CD14-positive monocyte (primary cell): ENCODE measurements at regions not wholly inside any gene's neighbourhood (a gene's known extent, or its start where the extent isn't known, plus 50 kb on each side); places are given as distances from the start of the nearest gene placed in this dataset.
"Not testable (repeated sequence)": the region's sequence is repeated elsewhere in the genome, so short reads cannot be mapped to it uniquely, and the experiment has no call there.

Experiments used
- DNase-seq, 3 donors: peaks; one replicate each; pipeline ENCODE4 v3.0.0-alpha.2; 2011 to 2022
- H2AFZ ChIP-seq: 2 replicates; pipeline ENCODE4 v1.6.0; 2012; ENCODE audit warnings: mild to moderate bottlenecking, low read depth, low read length, inconsistent platforms; ENCODE audit not compliant: insufficient read depth, poor library complexity, severe bottlenecking
- H3K27ac ChIP-seq, 2 donors: 1 replicate in 1 of 2; 2 replicates in 1 of 2; pipeline ENCODE4 v1.5.1; 2012 to 2013; ENCODE audit warnings: low read length in 2 of 2, control low read depth in 1 of 2, inconsistent platforms in 1 of 2, low read depth in 1 of 2, mild to moderate bottlenecking in 1 of 2
- H3K27me3 ChIP-seq, 2 donors: one replicate each; pipeline versions ENCODE4 v1.6.0 to v1.6.1; 2011 to 2013; ENCODE audit warnings: low read length in 2 of 2; ENCODE audit not compliant: control insufficient read depth in 2 of 2, insufficient read depth in 2 of 2
- H3K36me3 ChIP-seq, 2 donors: replicated peaks in 1 of 2; 1 replicate in 1 of 2; 2 replicates in 1 of 2; pipeline versions ENCODE4 v1.5.1 to v1.6.1; 2012 to 2013; ENCODE audit warnings: low read length in 2 of 2, control low read depth in 1 of 2, inconsistent platforms in 1 of 2, mild to moderate bottlenecking in 1 of 2; ENCODE audit not compliant: insufficient read depth in 2 of 2, control insufficient read depth in 1 of 2
- H3K4me1 ChIP-seq, 2 donors: 1 replicate in 1 of 2; 2 replicates in 1 of 2; pipeline versions ENCODE4 v1.5.1 to v1.6.1; 2012 to 2013; ENCODE audit warnings: low read length in 2 of 2, control low read depth in 1 of 2, inconsistent platforms in 1 of 2, mild to moderate bottlenecking in 1 of 2, moderate library complexity in 1 of 2; ENCODE audit not compliant: insufficient read depth in 2 of 2, control insufficient read depth in 1 of 2
- H3K4me2 ChIP-seq: replicated peaks from 2 replicates; pipeline ENCODE3; 2012; ENCODE audit warnings: low read length, moderate library complexity, mild to moderate bottlenecking; ENCODE audit not compliant: poor library complexity, severe bottlenecking; ENCODE audit errors: extremely low read depth
- H3K4me3 ChIP-seq, 3 experiments: fragments of 200-600 bp in 1 of 3; sonication (generic) in 1 of 3; replicated peaks in 1 of 3; 1 replicate in 2 of 3; 2 replicates in 1 of 3; pipeline ENCODE4 v1.5.1; 2011 to 2013; ENCODE audit warnings: low read length in 3 of 3, mild to moderate bottlenecking in 3 of 3, control low read depth in 2 of 3, low read depth in 2 of 3, inconsistent platforms in 1 of 3, moderate library complexity in 1 of 3
- H3K79me2 ChIP-seq: 2 replicates; pipeline ENCODE4 v1.6.0; 2012; ENCODE audit warnings: mild to moderate bottlenecking, control low read depth, inconsistent platforms, low read length, moderate library complexity; ENCODE audit not compliant: insufficient read depth
- H3K9ac ChIP-seq: 2 replicates; pipeline ENCODE4 v1.6.0; 2017; ENCODE audit warnings: low read length, mild to moderate bottlenecking; ENCODE audit not compliant: insufficient read depth, poor library complexity, severe bottlenecking
- H3K9me3 ChIP-seq, 2 donors: replicated peaks in 1 of 2; 1 replicate in 1 of 2; 2 replicates in 1 of 2; pipeline versions ENCODE4 v1.5.1 to v1.6.1; 2012 to 2013; ENCODE audit warnings: low read length in 2 of 2, control low read depth in 1 of 2; ENCODE audit not compliant: control insufficient read depth in 1 of 2, insufficient read depth in 1 of 2
- H4K20me1 ChIP-seq: 2 replicates; pipeline ENCODE4 v1.6.0; 2012; ENCODE audit warnings: mild to moderate bottlenecking, low read length, control low read depth, moderate library complexity; ENCODE audit not compliant: insufficient read depth
- H3K27ac Mint-ChIP-seq, 7 donors: one replicate each; pipeline ENCODE4 v1.8.0; 2020; ENCODE audit warnings: mild to moderate bottlenecking in 7 of 7, mixed read lengths in 7 of 7, moderate library complexity in 6 of 7, inconsistent platforms in 2 of 7
- H3K27me3 Mint-ChIP-seq, 3 donors: one replicate each; pipeline ENCODE4 v1.8.0; 2021 to 2022; ENCODE audit warnings: low read depth in 3 of 3, mild to moderate bottlenecking in 3 of 3, mixed read lengths in 3 of 3, moderate library complexity in 3 of 3, inconsistent platforms in 1 of 3
- H3K36me3 Mint-ChIP-seq, 2 donors: one replicate each; pipeline ENCODE4 v1.8.0; 2020; ENCODE audit warnings: mixed read lengths in 2 of 2, inconsistent platforms in 1 of 2, mild to moderate bottlenecking in 1 of 2
- H3K4me1 Mint-ChIP-seq: one replicate; pipeline ENCODE4 v1.8.0; 2020; ENCODE audit warnings: mild to moderate bottlenecking, mixed read lengths
- H3K4me3 Mint-ChIP-seq, 2 donors: one replicate each; pipeline ENCODE4 v1.8.0; 2020; ENCODE audit warnings: mild to moderate bottlenecking in 2 of 2, mixed read lengths in 2 of 2, moderate library complexity in 1 of 2
- H3K9me3 Mint-ChIP-seq, 7 donors: one replicate each; pipeline ENCODE4 v1.8.0; 2020 to 2022; ENCODE audit warnings: mixed read lengths in 7 of 7, mild to moderate bottlenecking in 6 of 7, moderate library complexity in 6 of 7, inconsistent platforms in 2 of 7
- CTCF ChIP-seq: fragments of 200-600 bp; IDR thresholded peaks from one replicate; pipeline ENCODE4 v1.8.0; 2022; ENCODE audit warnings: antibody characterized with exemption, mild to moderate bottlenecking
- WGBS: methylation state at CpG from one replicate; pipeline ENCODE4 v1.1.5; 2013; ENCODE audit warnings: missing lambda C conversion rate; ENCODE audit not compliant: insufficient coverage; 5-methylcytosine and 5-hydroxymethylcytosine counted together
- intact Hi-C, 2 donors: fragments of 100-400 bp; cut with micrococcal nuclease; formaldehyde crosslinking; loops; one replicate each; pipeline versions ENCODE4 v1.15.0 to v1.15.1; 2023

- not testable (repeated sequence) for H3K4me3 Mint-ChIP-seq, H3K36me3 ChIP-seq, H3K9me3 Mint-ChIP-seq, H2AFZ ChIP-seq, H3K9ac ChIP-seq, H3K27me3 ChIP-seq, H4K20me1 ChIP-seq, H3K9me3 ChIP-seq, H3K4me3 ChIP-seq, H3K27me3 Mint-ChIP-seq, H3K36me3 Mint-ChIP-seq, H3K79me2 ChIP-seq
- Histone ChIP-seq H3K27ac (peak overlapping the region in 1 of 2 donors; percentile 65), H3K4me1 (peaks cover 44 to 62% of the 10 kb centered on the region in 2 donors), H3K4me2 (peak overlapping the region; percentile 28)
- Mint-ChIP-seq H3K4me1 (peaks cover 53% of the 10 kb centered on the region), H3K27ac (peak overlapping the region; percentile 85 to 92 (median 88))
- DNase-seq: peak; percentile 58 to 64 (median 62)
- intact Hi-C loops: loop anchor here in 1 of 2 donors (10.0 kb wide), 1 partner anchor 87 kb away; the partner anchor contains the start of gene BTG1
- WGBS: no CpG with 5 or more reads among the region's 3 CpGs
Observed at GRCh38 chr12:92231945-92232344, 86.3 kb upstream of the BTG1 start.

- Histone ChIP-seq H3K4me1 (peaks cover 44 to 62% of the 10 kb centered on the region in 2 donors), H3K4me3 (peak overlapping the region in 1 of 3 experiments; percentile 20), H3K4me2 (peak overlapping the region; percentile 28), H3K27ac (peak overlapping the region; percentile 75 to 81)
- peak overlapping the region; percentile 75 to 93 (median 86) for H3K27ac Mint-ChIP-seq
- intact Hi-C loops: loop anchor here in 1 of 2 donors (10.0 kb wide), 1 partner anchor 87 kb away; the partner anchor contains the start of gene BTG1
- H3K36me3 ChIP-seq, H3K9me3 ChIP-seq, DNase-seq, H3K36me3 Mint-ChIP-seq, H2AFZ ChIP-seq, H4K20me1 ChIP-seq, H3K9ac ChIP-seq, H3K27me3 Mint-ChIP-seq, H3K79me2 ChIP-seq, H3K9me3 Mint-ChIP-seq, H3K27me3 ChIP-seq: not testable (repeated sequence)
- H3K4me1 Mint-ChIP-seq: peaks cover 53% of the 10 kb centered on the region
- no CpG with 5 or more reads among the region's 2 CpGs for WGBS
- H3K4me3 Mint-ChIP-seq: peak overlapping the region in 1 of 2 donors; percentile 46
Observed at GRCh38 chr12:92231532-92231931, 85.9 kb upstream of the BTG1 start.

GRCh38 chr12:92229381-92229780 lies 83.7 kb upstream of the BTG1 start:
- H3K36me3 ChIP-seq: no peaks in the 10 kb centered on the region
- H3K4me3 Mint-ChIP-seq: no peak overlapping the region
- H3K4me1 Mint-ChIP-seq: peaks cover 49% of the 10 kb centered on the region
- no peaks in the 10 kb centered on the region for H3K9me3 ChIP-seq
- no peaks in the 10 kb centered on the region for H3K27me3 Mint-ChIP-seq
- intact Hi-C loops: no loop called here
- no CpG with 5 or more reads among the region's 2 CpGs for WGBS
- H3K27me3 ChIP-seq: no peaks in the 10 kb centered on the region
- no peak overlapping the region for H3K27ac Mint-ChIP-seq
- H3K4me3 ChIP-seq: no peak overlapping the region
- H2AFZ ChIP-seq: no peak overlapping the region
- peaks cover 31 to 44% of the 10 kb centered on the region in 2 donors for H3K4me1 ChIP-seq
- H3K4me2 ChIP-seq: no peak overlapping the region
- no peaks in the 10 kb centered on the region for H4K20me1 ChIP-seq
- no peak for DNase-seq
- H3K79me2 ChIP-seq: no peaks in the 10 kb centered on the region
- no peak overlapping the region for H3K9ac ChIP-seq
- peaks cover 0 to 3% (median 0%) of the 10 kb centered on the region in 7 donors for H3K9me3 Mint-ChIP-seq
- peaks cover 0 to 3% of the 10 kb centered on the region in 2 donors for H3K36me3 Mint-ChIP-seq
- no peak overlapping the region for H3K27ac ChIP-seq
- no peak for TF ChIP-seq CTCF
